ENCODE measurements at regions not wholly inside any gene's neighbourhood (a gene's known extent, or its start where the extent isn't known, plus 50 kb on each side); places are given as distances from the start of the nearest gene placed in this dataset.
"Not testable (repeated sequence)": the region's sequence is repeated elsewhere in the genome, so short reads cannot be mapped to it uniquely, and the experiment has no call there.

DNA sequence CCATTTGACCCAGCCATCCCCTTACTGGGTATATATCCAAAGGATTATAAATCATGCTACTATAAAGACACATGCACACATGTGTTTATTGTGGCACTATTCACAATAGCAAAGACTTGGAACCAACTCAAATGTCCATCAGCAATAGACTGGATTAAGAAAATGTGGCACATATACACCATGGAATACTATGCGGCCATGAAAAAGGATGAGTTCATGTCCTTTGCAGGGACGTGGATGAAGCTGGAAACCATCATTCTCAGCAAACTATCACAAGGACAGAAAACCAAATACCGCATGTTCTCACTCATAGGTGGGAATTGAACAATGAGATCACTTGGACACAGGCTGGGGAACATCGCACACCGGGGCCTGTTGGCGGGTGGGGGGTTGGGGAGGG lies 913.4 kb upstream of the DIAPH2 start:
- not testable (repeated sequence) for DNase-seq (ENCODE audit: low spot score)

DNA sequence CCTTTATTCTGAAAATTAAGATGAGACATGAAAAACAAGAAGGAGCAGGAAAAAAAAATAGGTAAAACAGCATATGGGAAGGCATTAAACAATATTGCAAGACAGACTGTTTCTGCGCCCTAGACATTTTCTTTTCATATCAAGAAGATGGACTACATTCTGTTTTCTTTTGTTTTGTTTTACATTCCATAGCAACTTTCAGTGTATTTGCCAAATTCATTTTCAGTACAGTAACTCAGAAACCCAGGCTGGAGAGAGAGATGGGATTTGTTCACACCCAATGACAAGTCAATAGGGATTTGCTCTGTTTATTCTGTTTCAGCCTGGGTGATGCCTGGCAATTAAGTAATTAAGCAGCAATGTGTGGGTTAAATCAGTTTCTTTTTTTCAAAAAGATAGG lies 892.8 kb upstream of the DIAPH2 start:
- DNase-seq (ENCODE audit: low spot score) = no peak

DNA sequence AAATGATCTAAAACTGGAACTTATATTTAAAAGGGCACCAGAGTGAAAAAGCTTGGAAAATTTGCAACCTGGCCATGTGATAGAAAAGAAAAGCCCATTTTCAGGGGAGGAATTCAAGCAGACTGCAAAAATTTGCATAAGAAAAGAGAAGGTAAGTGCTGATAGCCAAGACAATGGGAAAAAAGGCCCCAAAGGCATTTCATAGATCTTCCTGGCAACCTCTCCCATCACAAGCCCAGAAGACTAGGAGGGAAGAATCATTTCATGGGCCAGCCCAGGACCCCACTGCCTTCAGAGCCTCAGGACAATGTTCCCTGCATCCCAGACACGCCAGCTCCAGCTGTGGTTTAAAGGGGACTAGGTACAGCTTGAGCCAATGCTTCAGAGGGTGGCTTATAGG lies 887.3 kb upstream of the DIAPH2 start:
- DNase-seq (ENCODE audit: low spot score) = no peak

DNA sequence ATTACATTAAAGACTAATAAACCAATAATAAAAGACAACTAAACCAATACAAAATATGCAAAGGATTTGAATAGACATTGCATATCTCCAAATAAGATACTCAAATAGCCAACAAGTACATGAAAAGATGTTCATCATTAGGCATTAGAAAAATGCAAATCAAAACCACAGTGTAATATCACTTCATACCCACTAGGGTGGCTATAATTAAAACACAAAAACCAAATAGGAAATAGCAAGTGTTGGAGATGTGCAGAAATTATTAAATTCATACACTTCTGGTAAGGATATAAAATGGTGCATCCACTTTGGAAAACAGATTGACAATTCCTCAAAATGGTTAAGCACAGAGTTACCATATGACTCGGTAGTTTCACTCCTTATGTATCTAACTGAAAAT lies 860.8 kb upstream of the DIAPH2 start:
- DNase-seq (ENCODE audit: low spot score) = no peak

DNA sequence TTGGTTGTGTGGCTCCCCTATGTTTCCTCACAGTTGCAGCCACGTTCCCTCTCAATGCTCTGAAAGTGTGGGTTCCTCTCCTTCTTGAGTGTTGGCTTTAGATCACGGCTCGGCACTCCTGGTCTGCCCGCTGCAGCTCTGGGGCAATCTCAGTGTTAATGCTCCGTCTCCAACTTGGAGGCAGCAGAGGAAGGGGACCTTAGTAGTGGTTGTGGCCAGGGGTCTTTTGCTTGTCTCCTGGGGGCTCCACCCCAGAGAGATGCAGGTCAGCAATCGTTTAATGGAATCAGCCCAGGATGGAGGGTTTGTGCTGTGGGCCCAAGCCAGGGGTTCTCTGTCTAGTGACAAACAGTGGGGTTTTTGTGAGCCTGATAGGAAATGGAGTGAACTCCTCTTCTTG lies 849.4 kb upstream of the DIAPH2 start:
- DNase-seq (ENCODE audit: low spot score) = no peak

DNA sequence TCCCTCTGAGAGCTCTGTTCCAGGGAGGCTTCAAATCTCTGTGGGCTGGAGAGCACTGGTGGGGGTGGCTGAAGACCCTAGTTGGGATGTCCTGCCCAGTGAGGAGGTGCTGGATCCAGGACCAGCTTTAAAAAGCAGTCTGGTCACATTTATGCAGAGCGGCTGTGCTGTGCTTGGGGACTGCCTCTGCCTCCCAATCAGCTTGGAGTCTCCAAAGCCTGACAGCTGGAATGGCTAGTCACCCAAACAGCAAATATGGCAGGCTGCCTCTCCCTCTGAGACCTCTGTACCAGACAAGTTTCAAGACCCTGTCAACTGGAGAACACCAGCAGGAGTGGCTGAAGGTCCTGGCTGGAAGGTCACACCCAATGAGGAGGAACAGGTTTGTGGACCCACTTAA lies 848.1 kb upstream of the DIAPH2 start:
- DNase-seq (ENCODE audit: low spot score) = no peak

DNA sequence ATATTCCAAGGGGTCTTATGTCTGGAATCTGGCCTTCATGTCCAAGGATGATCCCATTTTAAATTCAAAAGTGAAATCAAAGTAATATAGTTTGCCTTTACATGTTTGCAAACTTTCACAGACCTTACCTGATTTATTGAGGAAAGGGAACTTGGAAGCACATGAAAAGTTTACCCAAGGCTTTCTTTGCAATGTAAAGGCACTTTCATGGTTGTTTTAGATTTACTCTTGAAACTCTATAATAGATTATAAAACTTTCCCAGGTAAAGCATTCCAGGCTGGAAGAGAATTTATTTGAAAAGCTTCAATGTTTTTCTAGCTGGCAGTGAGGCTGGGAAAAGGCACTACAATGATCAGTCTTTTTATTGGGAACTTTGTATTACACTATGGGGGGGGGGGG lies 842.8 kb upstream of the DIAPH2 start:
- no peak for DNase-seq (ENCODE audit: low spot score)

DNA sequence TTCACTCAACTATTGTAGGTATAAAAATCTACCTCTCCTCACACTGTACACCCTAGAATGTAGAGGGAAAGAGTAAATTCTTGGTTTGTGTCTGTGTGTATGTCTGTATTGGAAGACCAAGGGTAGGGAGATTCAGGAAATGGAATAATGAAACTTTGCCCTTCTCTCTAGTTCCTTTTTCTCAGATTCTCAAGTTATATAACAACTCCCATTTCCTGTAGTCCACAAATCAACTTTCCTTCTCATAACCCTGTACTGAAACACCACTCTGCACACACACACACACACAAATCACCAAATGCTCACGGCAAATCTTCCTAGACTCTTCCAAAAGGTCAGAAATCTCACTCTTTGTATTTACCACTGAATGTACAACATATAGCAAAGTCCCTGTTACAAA lies 824.5 kb upstream of the DIAPH2 start:
- no peak for DNase-seq (ENCODE audit: low spot score)

DNA sequence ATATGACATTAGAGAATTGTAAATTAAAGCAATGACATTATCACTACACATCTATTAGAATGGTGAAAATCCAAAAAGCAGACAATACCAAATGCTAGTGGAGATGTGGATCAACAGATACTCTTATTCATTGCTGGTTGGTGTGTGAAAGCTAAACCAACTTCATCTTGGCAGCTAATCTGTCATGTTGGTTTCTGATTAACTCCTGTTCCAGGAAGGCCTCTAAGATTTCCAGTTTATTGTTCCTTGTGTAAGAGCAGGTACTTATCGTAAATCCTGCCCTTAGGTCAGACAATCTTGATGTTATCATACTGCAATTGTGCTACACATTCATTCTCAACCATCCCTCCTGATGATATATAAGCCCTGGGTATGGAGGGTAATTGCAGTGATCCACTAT lies 809.0 kb upstream of the DIAPH2 start:
- DNase-seq (ENCODE audit: low spot score) = no peak

DNA sequence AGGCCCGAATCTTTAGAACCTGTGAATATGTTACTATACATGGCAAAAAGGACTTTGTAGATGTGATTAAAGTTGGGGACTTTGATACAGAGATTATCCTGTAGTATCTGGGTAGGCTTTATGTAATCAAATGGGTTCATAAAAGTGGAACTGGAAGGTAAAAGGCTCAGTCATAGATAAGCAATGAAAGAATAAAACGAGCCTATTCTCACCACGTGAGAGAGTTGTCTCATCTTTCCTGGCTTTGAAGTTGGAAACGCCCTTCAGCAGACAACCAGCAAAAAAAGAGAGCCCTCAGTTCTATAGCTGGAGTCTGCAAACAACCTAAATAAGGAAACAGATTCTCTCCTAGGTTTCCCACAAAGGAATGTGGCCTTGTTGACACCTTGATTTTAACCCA lies 805.8 kb upstream of the DIAPH2 start:
- DNase-seq (ENCODE audit: low spot score) = no peak

DNA sequence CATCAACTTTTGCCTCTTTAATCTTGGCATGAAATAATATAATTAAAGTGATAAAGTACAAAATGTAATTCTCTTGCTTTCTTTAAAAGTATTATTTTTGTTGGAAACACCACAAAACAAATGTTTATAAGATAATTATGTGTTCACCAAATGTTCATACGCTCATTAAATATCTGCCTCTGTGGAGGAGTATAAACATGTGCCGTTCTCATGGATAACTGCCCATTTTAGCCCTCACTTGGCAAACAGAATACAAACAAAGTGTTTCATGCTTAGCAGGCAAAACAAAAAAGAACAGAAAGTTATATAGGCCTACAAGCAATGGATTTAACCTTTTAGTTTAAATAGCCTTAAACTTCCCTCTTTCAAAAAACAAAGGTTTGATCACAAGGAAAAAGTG lies 800.5 kb upstream of the DIAPH2 start:
- DNase-seq (ENCODE audit: low spot score) = no peak

DNA sequence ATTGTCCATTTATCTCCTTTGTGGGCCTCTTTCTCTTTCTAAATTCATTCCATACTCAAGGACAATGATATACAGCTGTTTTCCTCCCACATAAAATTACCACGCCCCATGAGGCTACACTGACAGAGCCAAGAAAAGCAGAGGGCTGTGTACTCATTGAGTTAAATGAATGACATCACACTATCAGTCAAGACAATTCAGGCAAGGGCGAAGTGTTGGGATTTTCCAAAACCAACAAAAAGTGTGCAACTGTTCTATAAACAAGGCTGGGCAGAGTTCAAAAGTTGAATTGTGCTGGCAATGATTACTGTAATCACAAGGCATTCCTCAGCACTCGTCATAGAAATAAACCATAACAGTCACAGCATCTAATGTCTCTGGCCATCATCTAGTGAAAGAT lies 799.6 kb upstream of the DIAPH2 start:
- no peak for DNase-seq (ENCODE audit: low spot score)

DNA sequence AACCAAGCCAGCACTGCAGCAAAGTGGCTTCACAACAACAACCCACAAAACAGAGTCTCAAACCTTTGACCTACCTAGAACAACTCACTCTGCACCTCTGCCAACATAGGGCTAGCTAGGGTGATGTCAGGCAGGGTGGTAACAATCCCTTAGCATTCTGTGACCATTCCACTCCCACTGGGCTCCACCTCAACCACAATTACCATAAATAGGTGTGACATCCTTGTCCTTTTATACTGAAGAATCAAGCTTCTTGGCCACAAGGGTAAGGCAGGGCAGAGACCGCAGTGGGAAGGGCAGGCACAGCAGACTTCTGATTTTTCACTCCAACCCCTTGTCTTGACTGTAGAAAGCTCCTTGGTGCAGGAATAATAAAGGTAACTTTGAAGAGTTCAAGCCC lies 795.4 kb upstream of the DIAPH2 start:
- no peak for DNase-seq (ENCODE audit: low spot score)

DNA sequence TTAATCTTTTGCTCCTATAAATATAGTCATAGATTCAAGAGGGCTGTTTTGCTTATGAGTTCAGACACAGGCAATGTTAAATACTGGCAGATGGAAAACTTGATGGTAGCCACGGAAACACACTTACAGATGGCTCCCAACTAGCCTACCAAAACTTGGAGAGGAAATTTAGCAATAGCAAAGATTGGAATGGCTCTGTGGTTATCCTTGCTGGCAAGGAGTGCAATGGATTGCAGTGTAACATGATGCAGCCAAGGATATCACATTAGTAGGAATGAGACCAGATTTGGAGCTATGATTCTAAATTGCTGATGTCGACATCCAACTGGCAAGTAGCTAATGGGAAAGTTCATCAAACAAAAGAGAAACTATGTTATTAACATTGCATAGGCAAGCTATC lies 791.0 kb upstream of the DIAPH2 start:
- DNase-seq (ENCODE audit: low spot score) = no peak

DNA sequence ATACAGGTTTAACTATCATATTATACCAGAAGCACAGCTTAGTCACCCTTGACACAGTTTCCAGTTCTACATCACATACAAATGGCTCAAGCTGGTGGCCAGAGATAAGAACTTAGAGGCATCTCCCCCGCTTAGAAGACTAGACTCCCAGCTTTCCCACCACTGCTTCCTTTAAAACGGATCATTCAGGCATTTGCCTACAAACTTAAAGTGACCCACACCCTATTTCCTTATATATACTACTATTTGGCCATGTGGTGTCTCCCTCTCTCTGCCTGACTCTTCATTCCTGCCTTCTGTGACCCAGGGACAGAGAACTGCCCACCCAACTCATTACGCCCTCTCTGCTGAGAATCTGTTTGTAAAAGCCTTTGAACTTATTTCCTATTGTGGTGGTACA lies 781.2 kb upstream of the DIAPH2 start:
- no peak for DNase-seq (ENCODE audit: low spot score)

DNA sequence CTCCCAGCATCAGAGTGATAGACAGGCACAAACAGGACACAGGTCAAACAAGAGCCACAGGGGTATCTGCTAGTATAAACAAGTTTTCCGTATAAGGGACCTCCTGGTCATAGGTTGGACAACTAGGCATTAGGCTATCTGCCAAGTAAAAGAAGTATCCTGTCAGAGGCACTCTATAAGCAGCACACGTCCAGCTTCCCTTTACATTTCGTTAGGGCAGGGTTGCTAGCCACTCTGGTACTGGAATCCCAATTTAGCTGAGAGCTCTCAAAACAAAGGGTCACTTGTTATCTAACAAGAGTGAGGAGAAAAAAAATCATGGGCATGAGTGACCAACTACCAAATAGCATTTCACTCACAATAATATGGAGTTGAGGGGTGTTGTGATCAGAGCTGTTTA lies 780.7 kb upstream of the DIAPH2 start:
- no peak for DNase-seq (ENCODE audit: low spot score)

DNA sequence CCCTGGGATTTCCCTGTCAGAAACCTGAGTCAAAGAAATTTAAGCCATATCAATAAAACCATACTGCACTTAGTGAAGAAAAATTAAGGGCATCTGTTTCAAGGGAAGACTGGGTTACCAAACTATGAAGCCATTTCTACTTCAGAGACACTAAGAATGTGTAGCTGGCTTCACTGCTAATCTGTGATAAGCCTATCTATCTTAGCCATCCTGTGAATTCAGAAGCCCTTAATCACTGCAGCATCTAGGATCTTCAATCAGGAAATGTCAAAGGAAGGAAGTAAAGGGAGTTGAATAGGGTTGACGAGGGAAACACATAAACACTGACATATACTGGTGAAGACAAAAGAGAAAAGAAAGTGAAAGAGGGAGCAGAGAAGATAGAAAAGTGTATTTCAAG lies 777.6 kb upstream of the DIAPH2 start:
- DNase-seq (ENCODE audit: low spot score) = no peak

DNA sequence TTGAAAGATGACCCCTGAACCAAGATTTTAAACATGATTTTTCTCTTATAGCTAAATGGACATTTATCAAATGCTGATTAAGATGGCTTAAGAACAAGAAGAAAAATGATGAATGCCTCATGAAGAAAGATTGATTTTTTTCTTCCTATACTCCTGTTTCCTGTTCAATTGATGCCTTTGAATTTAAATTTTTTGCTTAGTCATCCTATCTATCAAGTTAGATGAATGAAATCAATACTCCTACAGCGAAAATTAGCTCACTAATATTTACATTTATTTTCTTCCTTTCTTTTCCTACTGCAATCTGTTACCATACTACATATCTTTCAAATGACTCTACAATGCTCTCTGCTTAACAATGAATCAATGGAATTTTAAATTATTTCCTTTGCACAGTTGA lies 773.6 kb upstream of the DIAPH2 start:
- no peak for DNase-seq (ENCODE audit: low spot score)

DNA sequence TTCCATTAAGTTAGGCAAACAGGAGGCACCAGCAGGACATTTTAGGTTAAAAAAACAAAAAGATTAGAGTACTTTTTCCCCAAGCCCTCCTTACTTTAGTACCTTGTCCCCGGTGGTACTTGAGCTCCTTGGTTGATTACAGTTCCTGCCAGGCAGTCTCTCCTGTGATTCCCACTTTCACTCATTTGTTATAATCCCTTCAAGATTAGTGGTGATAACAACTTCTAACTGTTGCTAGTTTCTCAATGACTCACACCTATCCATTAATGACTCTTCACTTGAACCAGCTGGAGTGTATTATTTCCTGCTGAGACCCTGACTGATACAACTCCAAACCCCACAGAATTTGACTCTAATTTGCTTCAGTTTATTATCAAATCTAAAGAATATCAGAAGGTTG lies 765.0 kb upstream of the DIAPH2 start:
- DNase-seq (ENCODE audit: low spot score) = no peak

DNA sequence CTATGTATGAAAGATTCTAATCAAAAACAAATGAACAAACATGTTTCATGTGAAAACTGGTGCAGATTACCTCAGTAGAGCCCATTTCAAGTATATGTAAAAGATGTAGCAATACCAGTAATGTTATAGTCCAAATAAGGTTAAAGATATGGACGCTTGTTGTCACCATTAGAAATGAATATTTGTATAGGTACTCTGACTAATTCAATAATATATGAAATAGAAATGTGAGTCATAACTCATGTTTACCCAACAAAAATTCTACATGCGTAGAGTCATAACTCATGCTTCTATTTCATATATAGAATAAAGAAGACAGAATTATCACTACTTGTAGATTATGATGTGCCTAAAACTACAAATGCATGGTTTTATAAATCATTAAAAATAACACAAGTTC lies 739.1 kb upstream of the DIAPH2 start:
- DNase-seq (ENCODE audit: low spot score) = no peak

DNA sequence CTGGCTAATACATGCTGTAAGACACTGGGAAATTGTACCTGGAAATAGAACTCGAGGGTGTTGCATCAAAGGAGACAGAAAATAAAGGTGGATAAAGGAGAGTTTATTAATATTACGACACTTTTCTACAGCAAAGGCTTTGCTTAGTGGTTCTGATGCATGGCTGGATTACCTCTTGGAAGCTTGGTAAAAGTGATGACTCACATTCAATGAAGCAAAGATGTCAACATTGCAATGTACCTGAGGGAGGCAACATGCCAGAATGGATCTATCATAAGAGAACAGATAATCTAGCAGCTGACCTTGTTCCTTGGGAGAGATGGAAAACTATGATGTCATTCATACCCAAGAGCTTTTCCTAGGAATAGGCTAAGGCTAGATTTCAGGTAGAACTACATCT lies 735.1 kb upstream of the DIAPH2 start:
- no peak for DNase-seq (ENCODE audit: low spot score)

DNA sequence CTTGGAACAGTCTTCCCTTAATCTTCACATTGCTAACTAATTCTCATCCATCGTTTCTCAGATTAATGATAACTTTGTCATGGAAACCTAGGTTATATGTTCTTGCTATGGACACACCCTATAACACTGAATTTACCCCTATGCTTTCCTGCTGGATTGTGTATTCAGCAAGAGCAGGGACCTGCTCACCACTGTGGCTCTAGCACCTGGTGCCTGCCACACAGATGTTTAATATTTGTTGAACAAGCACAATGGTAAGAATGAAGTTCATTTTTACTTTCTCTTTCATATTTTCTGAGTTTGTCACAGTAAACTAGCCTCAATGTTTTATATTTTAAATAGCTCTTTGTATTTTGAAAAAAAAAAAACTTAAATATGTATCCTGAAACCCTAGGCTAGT lies 734.0 kb upstream of the DIAPH2 start:
- DNase-seq (ENCODE audit: low spot score) = no peak

DNA sequence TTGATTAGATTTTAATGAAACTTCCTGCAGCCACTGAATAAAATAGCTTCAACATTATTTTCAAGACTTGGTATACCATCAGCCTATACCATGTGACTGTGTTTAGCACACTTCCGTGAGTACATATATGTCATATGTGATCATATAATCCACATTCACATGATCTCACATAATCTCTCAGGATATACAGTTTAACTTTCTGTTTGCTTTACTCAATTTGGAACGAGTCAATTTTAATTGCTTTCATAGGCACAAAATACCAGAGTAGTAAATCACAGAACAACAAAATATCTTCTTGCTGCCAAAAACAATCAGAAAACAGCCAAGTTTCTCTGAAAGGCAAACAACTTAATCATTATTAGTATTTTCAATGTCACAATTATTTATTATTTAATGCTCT lies 731.1 kb upstream of the DIAPH2 start:
- DNase-seq (ENCODE audit: low spot score) = no peak

DNA sequence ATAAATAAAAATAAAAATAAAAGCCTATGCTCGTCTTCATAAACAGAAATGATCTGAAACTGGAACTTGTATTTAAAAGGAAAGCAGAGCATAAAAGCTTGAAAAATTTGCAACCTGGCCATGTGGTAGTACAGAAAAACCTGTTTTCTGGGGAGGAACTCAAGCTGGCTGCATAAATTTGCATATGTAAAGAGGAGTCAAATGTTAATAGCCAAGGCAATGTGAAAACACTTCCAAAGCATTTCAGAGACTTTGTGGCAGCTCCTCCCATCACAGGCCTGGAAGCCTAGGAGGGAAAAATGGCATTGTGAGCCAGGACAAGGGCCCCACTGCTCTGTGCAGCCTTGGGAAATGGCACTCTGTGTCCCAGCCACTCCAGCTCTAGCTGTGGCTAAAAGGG lies 727.9 kb upstream of the DIAPH2 start:
- no peak for DNase-seq (ENCODE audit: low spot score)

DNA sequence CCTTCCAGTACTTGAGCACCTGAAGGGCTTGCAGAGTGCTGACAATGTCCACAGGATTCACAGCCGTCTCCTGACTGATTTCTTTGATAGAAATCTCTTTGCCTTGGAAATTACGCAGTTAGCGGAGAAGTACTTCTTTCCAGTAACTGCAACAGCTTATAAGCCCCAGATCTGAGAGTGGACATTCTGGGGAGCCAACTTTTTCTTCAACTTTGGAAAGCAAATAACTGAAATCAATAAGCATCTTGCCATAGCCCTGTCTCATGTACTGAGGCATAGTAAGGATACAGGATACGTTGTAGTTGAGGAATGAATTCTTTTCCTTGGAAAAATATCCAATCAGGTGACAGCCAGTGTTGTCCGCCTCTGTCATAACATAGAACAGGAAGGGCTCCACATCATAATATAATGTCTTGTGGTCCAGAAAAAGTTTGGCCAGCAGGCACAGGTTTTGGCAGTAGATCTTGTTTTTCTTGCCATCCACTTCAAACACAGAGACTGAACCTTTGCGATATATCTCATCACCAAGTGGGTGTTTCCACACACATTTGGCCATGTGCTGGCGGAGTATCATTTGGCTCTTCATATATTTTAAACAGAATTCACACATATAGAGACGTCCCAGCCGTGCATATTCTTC lies 711.1 kb upstream of the DIAPH2 start:
- not testable (repeated sequence) for DNase-seq (ENCODE audit: low spot score)
